Gastroesophageal sphincter (tissue), 4 donors: ENCODE measurements at regions not wholly inside any gene's neighbourhood (a gene's known extent, or its start where the extent isn't known, plus 50 kb on each side); places are given as distances from the start of the nearest gene placed in this dataset.
A peak's percentile ranks its signal among the peaks of the same experiment; 100 is the strongest.

Experiments
- ATAC-seq: fragments of 150-250 bp; one replicate; pipeline ENCODE4 v1.9.1; 2016; ENCODE audit warnings: mild to moderate bottlenecking, moderate library complexity
- H3K27ac ChIP-seq, 4 donors: fragments of 200-600 bp; sonication (generic) in 3 of 4; 1 replicate in 3 of 4; 2 replicates in 1 of 4; pipeline ENCODE4 v1.5.1; 2016 to 2019
- H3K27me3 ChIP-seq: fragments of 200-600 bp; sonication (generic); one replicate; pipeline ENCODE4 v1.5.1; 2019
- H3K36me3 ChIP-seq, 2 donors: fragments of 200-600 bp; sonication (generic); one replicate each; pipeline ENCODE4 v1.5.1; 2019; ENCODE audit warnings: control low read depth in 1 of 2
- H3K4me1 ChIP-seq, 3 donors: fragments of 200-600 bp; sonication (generic); 1 replicate in 2 of 3; 2 replicates in 1 of 3; pipeline ENCODE4 v1.5.1; 2016 to 2019; ENCODE audit warnings: control low read depth in 2 of 3
- H3K4me3 ChIP-seq, 2 donors: fragments of 200-600 bp; sonication (generic); one replicate each; pipeline ENCODE4 v1.5.1; 2019; ENCODE audit warnings: mild to moderate bottlenecking in 1 of 2, moderate library complexity in 1 of 2
- H3K9me3 ChIP-seq, 3 donors: fragments of 200-600 bp; sonication (generic); one replicate each; pipeline ENCODE4 v1.5.1; 2017 to 2019; ENCODE audit warnings: control low read depth in 2 of 3
- EP300 ChIP-seq: sonication (generic); formaldehyde crosslinking; IDR thresholded peaks from one replicate; pipeline ENCODE4 v1.6.1; 2017; ENCODE audit warnings: antibody characterized with exemption, mild to moderate bottlenecking
- POLR2A ChIP-seq, 2 donors: fragments of 450-650 bp; IDR thresholded peaks; one replicate each; pipeline ENCODE4 v1.6.1; 2017; ENCODE audit warnings: antibody characterized with exemption in 2 of 2, mild to moderate bottlenecking in 2 of 2, moderate library complexity in 1 of 2
- POLR2AphosphoS5 ChIP-seq: sonication (generic); formaldehyde crosslinking; IDR thresholded peaks from one replicate; pipeline ENCODE4 v1.6.1; 2017; ENCODE audit warnings: antibody characterized with exemption
- WGBS, 2 donors: methylation state at CpG; one replicate each; pipeline ENCODE4 v1.1.5; 2018; ENCODE audit warnings: low coverage in 1 of 2; 5-methylcytosine and 5-hydroxymethylcytosine counted together
- TF ChIP-seq, protein P1 (sequence below), 4 experiments: fragments of 200-600 bp in 2 of 4; fragments of 450-650 bp in 2 of 4; sonication (generic) in 1 of 4; IDR thresholded peaks; one replicate each; pipeline ENCODE4 v1.5.1; 2017 to 2019; ENCODE audit warnings: antibody characterized with exemption in 4 of 4, mild to moderate bottlenecking in 2 of 4, moderate library complexity in 2 of 4

DNA sequence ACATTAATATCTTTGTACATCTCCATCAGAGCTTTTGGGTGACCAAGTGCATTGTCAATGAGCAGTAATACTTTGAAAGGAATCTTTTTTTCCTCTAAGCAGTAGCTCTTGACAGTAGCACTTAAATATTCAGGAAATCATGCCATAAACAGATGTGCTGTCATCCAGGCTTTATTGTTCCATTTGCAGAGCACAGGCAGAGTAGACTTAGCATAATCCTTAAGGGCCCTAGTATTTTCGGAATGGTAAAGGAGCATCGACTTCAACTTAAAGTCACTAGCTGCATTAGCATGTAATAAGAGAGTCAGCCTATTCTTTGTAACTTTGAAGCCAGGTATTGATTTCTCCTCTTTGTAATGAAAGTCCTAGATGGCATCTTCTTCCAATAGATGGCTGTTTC, 121.8 kb upstream of the CWC22 start:
- H3K36me3 ChIP-seq, result no peaks in the 10 kb centered on the region
- 90 to 100% methylated on average over 2 of the region's 2 CpGs for WGBS, 2 donors
- H3K4me1 ChIP-seq, result peaks cover 0 to 7% (median 0%) of the 10 kb centered on the region in 3 donors
- no peak overlapping the region for H3K4me3 ChIP-seq
- no peaks in the 10 kb centered on the region for H3K27me3 ChIP-seq
- TF ChIP-seq, protein P1, sequence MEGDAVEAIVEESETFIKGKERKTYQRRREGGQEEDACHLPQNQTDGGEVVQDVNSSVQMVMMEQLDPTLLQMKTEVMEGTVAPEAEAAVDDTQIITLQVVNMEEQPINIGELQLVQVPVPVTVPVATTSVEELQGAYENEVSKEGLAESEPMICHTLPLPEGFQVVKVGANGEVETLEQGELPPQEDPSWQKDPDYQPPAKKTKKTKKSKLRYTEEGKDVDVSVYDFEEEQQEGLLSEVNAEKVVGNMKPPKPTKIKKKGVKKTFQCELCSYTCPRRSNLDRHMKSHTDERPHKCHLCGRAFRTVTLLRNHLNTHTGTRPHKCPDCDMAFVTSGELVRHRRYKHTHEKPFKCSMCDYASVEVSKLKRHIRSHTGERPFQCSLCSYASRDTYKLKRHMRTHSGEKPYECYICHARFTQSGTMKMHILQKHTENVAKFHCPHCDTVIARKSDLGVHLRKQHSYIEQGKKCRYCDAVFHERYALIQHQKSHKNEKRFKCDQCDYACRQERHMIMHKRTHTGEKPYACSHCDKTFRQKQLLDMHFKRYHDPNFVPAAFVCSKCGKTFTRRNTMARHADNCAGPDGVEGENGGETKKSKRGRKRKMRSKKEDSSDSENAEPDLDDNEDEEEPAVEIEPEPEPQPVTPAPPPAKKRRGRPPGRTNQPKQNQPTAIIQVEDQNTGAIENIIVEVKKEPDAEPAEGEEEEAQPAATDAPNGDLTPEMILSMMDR (IDR thresholded peaks at IDR 0.05), result no peak
- TF ChIP-seq POLR2AphosphoS5, result no peak
- TF ChIP-seq EP300, result no peak
- no peak for TF ChIP-seq POLR2A (IDR thresholded peaks at IDR 0.05)
- no peak for ATAC-seq
- H3K9me3 ChIP-seq, result no peaks in the 10 kb centered on the region
- H3K27ac ChIP-seq, result no peak overlapping the region

- Histone ChIP-seq H3K27me3 (no peaks in the 10 kb centered on the region), H3K27ac (no peak overlapping the region), H3K4me3 (no peak overlapping the region), H3K36me3 (no peaks in the 10 kb centered on the region), H3K9me3 (no peaks in the 10 kb centered on the region), H3K4me1 (peaks cover 0 to 7% (median 0%) of the 10 kb centered on the region in 3 donors)
- TF ChIP-seq POLR2A (IDR thresholded peaks at IDR 0.05), result no peak
- TF ChIP-seq POLR2AphosphoS5, result no peak
- TF ChIP-seq, protein P1 (IDR thresholded peaks at IDR 0.05), result peak; percentile 18 to 65 (median 36)
- TF ChIP-seq EP300, result no peak
- WGBS, 2 donors, result 30 to 55% methylated on average over 6 to 12 of the region's 13 CpGs
- ATAC-seq, result no peak
Measured at GRCh38 chr2:180125245-180125962, 118.3 kb upstream of the CWC22 start.

DNA sequence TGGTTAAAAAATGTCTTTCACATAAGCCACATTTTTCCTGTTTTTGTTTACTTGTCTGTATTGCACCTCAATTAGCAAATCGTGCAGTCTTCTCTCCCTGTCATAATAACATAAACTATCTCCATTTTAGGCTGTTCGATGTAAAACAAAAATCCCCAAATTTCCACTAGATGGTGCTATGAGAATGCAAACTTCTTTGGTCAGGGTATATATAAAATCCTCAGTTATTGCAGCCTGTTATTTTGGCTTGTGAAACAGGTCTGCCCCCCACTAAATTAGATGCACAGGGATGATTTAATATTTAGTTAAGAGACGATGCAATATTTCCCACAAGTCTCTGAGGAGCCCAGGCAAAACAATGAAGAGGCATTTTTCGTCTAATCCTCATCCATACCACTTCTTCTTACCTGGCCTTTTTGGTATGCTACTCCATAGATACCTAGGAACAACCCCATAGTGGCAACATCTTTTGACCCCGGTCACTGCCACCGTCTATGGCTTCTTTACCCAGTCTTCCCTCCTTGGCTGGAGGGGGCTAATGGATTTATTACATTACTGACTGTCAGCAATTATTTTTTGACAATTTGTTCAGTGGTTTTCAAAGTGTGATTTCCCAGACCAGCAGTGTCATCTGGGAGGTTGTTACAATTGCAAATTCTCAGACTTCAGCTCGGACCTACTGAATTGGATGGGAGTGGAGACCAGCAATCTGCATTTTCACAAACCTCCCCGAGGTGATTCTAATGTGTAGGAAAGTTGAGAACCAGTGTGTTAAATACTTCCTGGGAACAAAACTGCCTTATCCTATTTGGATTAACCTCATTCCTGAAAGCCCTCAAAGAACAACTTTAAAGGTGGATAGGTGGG, 117.4 kb upstream of the CWC22 start:
- peak; percentile 27 for ATAC-seq
- no peaks in the 10 kb centered on the region for H3K36me3 ChIP-seq
- no peaks in the 10 kb centered on the region for H3K9me3 ChIP-seq
- H3K27me3 ChIP-seq, result no peaks in the 10 kb centered on the region
- no peak overlapping the region for H3K27ac ChIP-seq
- 16 to 25% methylated on average over 8 of the region's 8 CpGs for WGBS, 2 donors
- TF ChIP-seq, protein P1 (IDR thresholded peaks at IDR 0.05), result peak; percentile 39 to 68 (median 62)
- no peak for TF ChIP-seq EP300
- no peak overlapping the region for H3K4me3 ChIP-seq
- peaks cover 0 to 7% (median 0%) of the 10 kb centered on the region in 3 donors for H3K4me1 ChIP-seq

DNA sequence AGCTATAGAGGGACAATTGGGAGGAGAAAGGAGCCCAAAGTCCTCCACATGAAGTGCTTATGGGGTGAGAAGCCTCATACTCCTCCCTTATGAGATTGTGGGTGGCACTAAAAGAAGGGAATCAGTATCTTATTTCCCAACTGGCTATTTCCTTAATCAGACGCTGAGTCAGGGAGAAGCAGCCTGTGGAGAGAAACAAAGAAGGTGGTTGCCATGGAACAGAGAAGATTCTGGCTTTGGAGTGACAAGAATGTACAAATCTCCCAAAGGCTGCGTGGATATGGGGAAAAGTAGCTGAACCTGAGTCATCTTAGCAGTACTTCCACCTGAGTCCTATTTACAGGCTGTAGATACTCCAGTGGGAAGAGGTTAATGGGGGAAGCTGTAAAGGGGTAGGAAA, 115.8 kb upstream of the CWC22 start:
- Histone ChIP-seq H3K4me1 (peaks cover 0 to 7% (median 0%) of the 10 kb centered on the region in 3 donors), H3K4me3 (no peak overlapping the region), H3K27me3 (no peaks in the 10 kb centered on the region), H3K36me3 (no peaks in the 10 kb centered on the region), H3K9me3 (no peaks in the 10 kb centered on the region), H3K27ac (no peak overlapping the region)
- WGBS, 2 donors, result 73 to 91% methylated on average over 2 of the region's 2 CpGs
- ATAC-seq, result no peak
- TF ChIP-seq EP300 (no peak), POLR2AphosphoS5 (no peak), POLR2A (IDR thresholded peaks at IDR 0.05) (no peak)
- TF ChIP-seq, protein P1 (IDR thresholded peaks at IDR 0.05), result no peak
